Right hindlimb (tissue), 1 donor: ENCODE measurements at regions not wholly inside any gene's neighbourhood (a gene's known extent, or its start where the extent isn't known, plus 50 kb on each side); places are given as distances from the start of the nearest gene placed in this dataset.

Source experiments
- DNase-seq: peaks from one replicate; pipeline ENCODE4 v3.0.0-alpha.2; 2018

DNA sequence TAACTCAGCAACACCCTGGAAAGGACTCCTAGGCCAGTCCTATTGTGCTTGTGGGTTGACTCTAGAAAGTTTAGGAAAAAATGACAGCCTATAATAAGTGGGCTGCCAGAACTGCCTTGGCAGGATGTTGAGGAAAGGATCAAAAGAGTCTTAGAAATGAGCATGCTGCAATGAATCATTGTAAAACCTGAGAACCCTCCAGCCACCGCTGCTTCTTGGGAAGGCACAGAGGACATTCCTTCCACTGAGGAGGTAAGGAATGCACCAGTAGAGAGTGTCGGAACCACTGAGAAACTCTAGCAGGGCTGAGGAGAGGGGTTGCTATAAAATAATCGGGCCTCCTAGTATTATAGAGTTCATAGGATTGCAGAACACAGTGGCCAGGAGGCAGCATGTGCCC, 146.7 kb upstream of the SMIM21 start:
- peak; percentile 49 for DNase-seq

DNA sequence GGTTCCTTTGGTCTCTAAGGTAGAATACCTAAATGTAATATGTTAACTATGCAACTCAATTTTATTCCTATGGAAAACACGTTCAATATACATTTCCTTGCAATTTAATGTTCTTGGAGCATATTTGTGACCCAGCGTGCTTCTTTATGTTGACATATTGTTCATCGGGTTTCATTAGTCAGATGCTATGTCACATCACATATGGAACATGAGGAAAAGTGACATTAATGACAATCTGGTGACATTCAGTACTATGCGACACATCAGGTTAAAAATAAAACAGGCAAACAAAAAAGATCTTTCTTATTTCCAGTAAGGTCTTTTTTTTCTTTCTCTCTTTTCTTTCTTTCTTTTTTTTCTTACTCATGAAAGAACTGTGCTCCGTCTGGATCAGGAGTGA, 135.6 kb upstream of the SMIM21 start:
- DNase-seq = no peak

DNA sequence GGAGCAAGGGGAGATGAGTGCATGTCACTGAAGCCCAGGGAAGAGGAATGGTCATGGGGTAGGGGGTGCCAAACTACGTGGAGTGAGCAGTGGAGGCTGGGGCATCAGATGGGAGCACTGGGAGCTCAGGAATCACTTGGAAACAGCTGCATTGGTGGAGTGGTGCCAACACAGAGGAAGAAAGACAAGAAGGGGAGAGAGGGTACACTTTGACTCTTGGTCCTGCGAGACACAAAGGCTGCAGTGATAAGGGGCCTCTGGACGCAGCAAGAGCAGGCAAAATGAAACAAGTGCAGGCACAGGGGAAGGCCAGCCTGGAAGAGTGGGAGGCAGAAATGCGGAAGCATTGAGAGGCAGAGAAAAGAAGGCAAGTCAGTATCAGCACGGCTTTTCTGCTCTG, 134.7 kb upstream of the SMIM21 start:
- no peak for DNase-seq

DNA sequence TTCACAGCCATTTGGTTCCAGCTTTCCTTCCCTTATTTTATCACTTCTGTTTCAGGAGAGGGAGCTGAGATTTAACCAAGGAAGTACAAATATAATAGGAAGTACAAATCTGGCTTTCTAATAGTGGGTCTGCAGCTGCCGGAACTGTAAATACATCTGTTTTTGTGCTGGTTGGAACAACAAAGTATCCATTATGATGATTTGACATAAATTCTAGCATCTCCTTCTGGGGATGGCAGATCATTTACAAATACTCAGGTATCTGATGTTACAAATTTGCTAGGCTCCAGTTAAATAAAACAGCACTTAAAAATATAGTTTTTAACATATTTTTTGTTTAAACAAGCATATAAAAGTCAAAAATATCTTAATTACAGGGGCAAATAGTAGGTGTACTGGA, 131.3 kb upstream of the SMIM21 start:
- DNase-seq = no peak

DNA sequence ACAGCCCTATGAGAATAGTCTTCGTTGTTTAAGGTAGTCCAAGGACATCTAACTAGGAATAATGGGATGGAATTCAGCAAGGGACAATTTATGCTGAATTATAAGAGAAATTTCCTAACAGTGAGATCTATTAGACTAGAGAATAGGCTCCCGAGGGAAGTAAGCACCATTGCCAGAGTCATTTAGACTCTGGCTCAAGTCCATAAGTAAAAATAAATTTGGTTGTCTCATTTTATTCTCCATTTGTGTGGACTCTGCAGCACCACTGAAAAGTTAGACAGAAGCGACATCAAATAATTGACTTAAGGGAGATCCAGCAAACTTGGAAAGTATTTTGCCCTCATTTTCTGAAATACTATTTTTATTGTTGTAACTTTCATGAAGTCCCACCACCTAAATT, 129.3 kb upstream of the SMIM21 start:
- DNase-seq = no peak

DNA sequence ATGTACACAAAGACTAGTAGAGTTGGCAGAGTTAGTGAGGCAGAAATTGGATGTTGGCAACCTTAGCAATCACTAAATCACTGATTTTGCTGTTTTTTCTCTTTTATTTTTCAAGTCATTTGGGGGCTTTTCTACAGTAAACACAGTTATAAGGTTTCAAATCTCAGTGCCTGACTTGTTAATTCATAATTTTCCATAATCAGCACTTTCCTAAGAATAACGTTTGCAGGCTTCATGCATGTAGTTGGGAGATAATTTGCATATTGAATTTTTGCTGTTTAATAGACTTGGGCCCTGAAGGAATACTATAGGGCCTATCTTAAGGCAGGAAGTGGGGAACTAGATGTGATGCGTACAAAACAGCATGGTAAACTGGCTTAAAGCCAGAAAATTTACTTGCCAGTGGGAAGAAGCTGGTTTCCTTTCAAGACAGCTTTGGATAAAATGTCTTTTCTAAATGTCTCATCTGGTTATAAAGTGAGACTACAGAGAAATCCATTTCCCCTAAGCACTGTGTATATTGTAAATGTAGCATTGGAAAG, 127.2 kb upstream of the SMIM21 start:
- no peak for DNase-seq

DNA sequence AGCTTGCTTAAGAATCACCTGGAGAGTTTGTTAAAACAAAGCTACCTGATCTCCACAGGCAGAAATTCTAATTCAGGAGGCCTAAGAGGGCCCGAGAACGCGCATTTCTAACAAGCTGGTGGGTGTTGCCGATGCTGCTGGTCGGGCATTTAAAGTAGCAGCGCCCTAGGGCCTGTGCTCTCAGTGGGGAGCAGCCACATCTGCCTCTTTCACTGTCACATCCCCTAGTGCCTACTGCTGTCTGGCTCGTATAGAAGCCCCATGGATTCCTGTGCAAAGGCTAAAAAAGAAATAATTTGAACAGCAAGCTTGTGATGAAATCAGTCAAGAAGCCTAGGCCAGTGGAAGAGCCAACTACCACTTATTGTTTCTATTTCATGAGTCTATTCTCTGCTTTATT, 126.7 kb upstream of the SMIM21 start:
- no peak for DNase-seq

DNA sequence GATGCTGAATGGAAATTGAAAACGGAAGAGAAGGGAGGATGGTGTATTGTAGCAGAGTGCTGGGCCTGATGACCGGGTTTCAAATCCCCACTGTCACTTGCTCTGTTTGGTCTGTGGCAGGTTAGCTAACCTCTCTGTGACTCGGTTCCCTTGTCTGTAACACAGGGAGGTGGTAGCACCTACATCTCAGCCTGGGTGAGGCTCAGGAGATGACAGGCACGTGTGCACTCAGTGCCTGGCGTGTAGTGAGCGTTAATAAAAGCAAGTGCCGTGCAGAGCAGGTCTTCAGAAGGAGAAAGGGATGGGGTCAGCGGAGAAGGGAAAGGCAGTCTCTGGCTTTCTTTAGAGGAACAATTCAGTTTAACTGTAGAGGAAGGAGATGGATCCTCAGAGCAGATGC, 125.5 kb upstream of the SMIM21 start:
- no peak for DNase-seq

DNA sequence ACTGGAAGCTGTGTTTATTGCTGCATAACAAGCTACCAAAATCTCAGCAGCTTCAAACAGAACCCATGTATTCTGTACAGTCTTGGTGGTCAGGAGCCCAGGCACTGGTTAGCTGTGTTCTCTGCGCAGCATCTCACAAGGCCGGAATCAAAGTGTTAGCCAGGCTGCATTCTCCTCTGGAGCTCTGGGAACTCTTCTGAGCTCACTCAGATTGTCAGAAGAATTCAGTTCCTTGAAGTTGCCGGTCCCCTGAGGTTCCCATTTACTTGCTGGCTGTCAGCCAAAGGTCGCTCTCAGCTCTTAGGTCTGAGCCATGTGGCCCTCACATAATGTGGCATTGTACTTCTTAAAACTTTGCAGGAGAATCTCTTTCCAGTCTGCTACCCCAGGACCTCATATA, 123.6 kb upstream of the SMIM21 start:
- no peak for DNase-seq

DNA sequence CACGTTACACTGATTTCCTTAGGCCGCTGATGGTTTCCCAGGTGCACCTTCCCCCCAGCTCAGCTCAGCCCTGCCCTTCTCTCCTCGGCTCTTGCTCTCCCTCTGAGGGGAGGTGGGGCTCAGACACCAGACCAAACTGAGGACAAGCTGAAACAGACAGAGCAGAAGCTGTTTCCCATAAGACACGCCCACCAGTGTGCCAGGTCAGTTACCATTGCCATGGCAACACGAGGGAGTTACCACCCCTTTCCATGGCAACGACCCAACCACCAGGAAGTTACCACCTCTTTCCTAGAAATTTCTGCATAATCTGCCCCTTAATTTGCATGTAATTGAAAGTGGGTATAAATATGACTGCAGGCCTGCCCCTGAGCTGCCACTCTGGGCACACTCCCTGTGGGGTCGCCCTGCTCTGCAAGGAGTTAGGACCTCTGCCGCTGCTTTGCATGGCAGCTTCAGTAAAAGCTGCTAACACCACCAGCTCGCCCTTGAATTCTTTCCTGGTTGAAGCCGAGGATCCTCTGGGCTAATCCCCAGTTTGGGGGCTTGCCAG, 120.9 kb upstream of the SMIM21 start:
- no peak for DNase-seq

DNA sequence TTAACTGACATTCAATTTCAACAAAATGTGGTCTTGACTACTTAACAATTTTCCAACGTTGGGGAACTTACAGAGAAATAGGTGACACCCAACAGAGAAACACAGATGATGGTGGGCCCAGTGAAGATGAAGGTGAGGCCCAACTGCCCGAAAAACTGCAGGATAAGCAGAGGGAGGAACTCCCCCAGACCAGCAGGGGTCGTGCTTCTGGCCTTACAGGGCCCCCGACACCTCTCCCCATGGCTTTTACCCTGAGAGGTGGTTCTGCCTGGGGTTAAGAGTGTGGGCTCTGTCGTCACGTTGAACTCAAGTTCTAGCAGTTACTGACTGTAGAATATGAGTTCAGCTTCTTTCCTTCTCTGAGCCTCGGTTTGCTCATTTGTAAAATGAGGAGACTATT, 119.5 kb upstream of the SMIM21 start:
- no peak for DNase-seq

DNA sequence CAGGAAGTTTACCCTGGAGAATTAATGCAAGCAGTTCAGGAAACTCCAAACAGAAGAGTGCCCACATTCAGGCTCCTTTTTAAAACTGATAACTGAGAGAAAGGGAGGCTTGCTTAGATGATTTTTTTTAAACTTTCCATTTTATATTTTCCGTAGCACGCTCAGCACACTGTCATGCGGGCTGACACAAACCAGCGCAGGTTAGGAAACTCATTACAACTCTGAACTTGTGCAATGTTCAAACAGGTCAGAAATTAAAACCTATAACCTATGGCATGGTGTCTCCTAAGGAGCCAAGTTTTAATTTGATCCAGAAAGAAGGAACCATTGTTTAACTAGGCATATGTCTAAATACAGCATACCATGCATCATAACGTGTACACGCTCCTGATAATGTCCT, 117.7 kb upstream of the SMIM21 start:
- no peak for DNase-seq

DNA sequence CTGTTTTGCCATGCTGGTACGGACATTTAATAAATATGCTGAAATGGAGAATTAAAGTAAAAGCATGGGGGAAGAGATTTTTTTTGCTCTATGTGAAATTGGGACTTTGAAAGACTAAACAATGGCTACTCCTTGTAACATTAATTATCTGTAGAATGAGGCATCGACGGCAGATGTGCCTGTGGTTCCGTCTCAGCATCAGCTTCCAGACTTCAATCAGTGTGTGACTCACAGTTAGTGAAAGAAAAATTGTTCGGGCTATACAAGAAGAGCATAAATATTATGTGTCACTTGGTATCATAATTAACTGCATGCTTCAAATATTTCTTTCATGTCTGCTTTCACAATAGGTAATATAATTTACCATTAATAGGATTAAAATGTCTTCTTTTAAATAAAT, 117.0 kb upstream of the SMIM21 start:
- DNase-seq = no peak

DNA sequence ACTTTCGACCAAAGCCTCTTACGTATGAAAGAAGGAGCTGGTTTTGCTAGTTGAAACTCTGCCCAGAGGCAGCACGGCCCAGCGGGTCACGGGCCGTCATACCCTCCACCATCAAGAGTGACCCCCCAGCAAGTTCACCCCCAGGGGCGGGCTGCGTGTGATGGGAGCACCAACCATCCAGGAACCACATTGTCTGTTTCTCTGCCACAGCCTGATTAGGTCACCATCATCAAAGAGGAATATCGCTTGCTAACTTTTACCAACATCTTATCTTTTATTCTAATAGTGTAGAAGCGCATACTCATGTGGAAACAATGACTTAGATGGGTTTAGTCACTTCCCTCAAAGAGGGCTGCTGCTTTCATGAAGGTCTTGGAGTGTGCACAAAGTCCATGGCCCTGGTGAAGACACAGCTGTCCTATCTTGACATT, 116.6 kb upstream of the SMIM21 start:
- no peak for DNase-seq

DNA sequence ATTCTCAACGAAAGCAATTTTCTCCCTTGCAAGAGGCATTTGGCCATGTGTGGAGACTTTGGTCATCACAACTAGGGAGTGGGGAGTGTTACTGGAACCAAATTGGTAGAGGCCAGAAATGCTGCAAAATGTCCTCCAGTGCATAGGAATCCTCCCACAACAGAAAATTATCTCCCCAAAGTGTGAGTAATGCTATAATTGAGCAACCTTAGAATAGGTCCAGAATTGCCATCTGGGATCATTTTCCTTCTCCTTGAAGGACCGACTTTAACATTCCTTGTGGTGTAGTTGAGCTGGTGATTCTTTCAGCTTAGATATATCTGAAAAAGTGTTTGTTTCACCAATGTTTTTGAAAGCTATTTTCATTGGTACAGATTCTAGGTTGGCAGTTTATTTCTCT, 111.2 kb upstream of the SMIM21 start:
- DNase-seq = no peak

DNA sequence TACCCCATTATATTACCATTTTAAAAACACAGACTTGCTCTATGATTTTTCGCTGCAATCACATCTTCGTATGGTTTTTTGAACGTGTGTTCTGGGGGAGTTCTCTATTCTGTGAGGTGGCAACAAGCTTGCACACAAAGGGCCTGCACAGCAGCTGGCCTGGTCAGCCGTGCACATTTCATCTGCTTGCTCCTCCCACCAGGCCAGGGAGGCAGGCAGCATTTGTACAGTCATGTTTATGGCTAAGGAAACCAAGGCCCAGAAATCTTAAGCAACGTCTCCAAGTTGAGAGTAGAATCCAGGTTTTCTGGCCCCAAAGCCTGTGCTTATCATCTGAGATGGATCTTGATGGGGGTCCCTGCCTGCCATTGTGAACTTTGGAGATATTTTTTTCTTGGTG, 106.4 kb upstream of the SMIM21 start:
- DNase-seq = no peak

DNA sequence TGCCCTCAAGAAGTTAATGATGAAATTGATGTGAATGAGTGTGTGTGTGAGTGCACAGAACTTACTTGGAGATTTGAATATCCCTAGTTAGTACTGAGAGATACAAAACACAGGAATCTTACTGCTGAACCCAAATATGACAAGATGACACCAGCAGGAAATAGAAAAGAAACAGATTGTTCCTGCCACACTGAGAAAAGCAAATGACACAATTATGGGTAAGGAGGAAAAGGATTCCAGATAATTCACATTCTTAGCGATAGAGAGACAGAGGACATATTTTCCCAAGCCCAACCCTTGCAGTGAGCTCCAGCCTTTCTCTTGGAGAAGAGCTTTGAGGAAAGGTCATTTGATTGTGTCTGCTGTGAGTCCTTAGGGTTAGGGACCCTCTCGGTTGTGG, 105.7 kb upstream of the SMIM21 start:
- DNase-seq = no peak

DNA sequence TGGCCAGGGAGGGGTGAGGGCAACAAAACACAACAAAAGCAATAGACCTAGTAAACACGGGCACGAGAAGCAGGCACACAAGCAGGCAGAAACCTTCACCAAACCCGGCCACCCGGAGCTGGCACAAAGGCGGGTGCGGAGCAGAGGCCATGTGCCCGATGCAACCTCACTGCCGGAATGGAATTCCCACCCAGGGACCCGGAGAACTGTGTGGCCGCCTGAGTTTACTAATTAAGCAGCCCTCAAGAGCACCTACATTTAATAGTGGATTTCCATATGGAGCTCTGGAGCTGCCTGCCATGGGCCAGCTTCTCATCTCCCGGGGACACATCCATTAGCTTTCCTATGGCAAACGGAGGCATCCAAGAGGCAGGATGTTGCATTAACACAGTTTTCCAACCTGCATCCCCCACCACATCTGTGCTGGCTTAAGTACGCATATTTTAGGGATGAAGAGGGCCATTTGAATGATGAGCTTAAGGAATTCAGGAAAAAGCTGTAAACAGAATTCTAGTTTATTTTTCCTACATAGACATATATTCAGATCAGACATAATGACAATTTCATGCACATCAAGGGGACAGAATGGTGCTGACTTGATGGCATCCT, 104.5 kb upstream of the SMIM21 start:
- DNase-seq = no peak

DNA sequence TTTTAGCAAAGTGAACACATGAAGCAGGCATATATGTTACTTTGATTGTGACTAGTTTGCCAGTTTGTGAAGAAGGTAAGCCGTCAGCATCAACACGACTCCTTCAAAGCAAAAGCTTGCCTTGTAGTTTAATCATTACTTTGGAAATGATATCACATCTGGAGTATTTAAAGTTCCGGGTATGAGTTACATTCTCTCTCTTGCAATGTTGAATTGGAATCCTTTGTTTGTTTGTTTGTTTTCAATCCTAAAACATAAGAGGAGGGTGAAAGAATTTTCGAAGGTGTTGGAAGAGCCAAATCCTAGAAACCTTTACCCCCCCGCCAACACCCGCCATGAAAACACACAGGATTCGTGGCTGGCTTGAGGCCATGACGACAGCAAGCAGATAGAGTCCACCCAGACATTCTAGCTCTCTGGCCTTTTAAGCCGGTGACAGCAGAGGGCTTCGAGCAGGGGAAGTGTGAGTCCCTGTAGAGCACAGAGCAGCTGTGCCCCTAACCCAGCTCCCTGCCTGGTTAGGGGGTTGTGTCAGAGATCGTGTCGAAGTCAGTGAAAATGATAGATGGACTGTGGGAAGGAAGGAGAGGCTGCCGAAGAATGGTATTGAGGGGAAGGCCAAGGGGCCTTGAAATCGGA, 103.8 kb upstream of the SMIM21 start:
- no peak for DNase-seq

DNA sequence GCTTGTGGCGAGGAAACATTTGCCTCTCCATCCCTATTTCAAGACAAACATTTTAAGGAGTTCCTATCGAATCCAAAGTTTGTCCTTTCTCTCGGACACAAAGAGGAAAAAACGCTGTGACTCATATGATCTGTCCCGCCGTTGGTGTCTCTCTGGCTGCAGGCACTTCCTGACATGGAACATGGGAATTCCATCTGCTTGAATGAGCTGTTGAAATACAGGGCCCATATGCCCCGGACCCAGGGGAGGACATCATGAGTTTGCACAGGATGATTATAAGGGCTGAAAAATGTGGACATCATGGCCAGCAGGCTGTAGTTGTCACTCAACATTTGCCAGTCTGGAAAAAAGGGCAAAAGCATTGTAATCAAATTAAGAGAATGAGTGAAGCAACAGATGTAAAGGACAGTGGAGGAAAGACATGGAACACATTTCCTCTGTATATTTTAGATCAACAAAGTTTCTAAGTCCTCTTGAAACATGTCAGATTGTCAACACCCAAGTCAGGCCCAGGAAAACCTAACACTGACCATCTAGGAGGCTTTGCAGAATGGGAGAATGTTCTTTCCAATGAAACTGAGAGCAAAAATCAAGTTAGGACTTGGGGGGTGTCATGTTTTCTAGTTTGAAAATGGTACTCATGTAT, 103.2 kb upstream of the SMIM21 start:
- peak; percentile 53 for DNase-seq

DNA sequence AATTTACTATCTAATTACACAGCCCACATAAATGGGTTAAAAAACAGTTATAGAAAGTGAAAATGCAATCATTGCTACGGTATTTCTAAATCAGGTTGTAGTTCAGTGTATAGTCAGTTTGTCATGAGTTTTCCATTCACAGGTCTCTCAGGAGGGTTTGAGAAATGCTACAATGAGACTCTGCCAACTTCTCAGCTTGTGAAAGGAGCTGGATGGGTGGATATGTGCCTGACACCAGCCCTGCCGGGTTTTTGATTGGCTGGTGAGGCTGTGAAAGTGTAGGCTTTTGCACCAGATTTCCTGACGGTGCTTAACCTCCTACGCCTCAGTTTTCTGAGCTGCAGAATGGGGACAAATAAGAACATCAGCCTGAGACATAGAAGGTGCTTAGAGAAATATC, 102.6 kb upstream of the SMIM21 start:
- no peak for DNase-seq

DNA sequence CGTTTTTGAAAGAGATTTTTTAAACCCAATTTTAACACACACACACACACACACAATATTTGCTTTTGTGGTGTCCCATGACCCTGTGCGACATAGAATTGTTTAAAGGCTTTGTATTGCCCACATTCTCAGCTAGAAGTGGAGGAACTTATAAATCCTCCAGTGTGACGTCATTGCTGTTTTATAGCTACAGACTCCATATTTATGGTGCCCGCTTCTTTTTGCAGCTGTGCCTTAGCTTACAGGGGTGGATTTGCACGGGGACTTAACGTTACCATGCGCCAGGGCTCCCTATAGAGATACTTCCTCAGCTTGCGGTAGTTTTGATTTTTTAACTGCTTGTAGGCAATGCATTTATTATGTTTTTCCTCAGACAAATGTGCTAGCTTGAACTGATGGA, 101.9 kb upstream of the SMIM21 start:
- peak; percentile 57 for DNase-seq

DNA sequence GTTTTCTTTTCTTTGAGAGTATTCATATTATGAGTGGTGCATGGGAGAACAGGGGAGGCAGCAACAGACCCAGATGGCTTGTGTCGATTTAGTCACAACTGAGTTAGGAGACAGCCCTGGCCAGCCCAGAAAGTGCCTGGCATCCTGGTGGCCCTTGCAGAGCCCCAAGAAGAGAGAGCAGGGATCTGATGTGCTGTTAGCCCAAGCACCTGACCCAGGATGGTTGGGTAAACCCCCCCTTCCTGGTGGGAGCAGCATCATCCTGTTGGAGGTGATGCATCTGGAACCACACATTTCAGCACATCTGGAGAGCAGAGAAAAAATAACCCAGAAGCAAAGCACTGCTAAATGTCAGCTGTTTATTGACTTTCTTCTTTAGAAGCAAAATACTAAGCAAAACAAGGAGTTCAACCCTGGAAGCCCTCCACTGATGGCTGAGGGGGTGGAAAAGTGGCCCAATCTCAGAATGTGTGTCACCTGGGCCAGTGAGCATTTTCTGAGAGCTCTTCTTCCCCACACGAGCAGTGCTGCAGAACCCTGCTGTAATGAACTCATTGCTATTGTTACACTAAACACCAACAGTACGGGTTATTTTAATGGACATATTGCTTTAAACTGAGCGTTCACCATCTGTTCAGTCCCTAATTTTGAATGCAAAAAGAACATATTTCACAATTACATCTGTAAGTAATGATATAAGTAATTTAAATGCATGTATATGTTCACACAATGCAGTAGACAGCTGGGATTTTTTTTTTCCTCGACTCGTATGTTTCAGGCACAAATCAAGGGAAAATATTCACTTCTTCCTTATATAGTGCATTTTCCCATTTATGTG, 100.6 kb upstream of the SMIM21 start:
- DNase-seq = no peak
